ENCODE measurements at regions not wholly inside any gene's neighbourhood (a gene's known extent, or its start where the extent isn't known, plus 50 kb on each side); places are given as distances from the start of the nearest gene placed in this dataset.
A peak's percentile ranks its signal among the peaks of the same experiment; 100 is the strongest.
"Not testable (repeated sequence)": the region's sequence is repeated elsewhere in the genome, so short reads cannot be mapped to it uniquely, and the experiment has no call there.

GRCh38 chr21:35801391-35801790 lies 258.9 kb downstream of the SETD4 start:
- no peak for DNase-seq (ENCODE audit: low read depth in 2 of 2)

- DNase-seq (ENCODE audit: low read depth in 2 of 2), result not testable (repeated sequence)
Measured at GRCh38 chr21:35800796-35801385, 259.4 kb downstream of the SETD4 start.

- DNase-seq (ENCODE audit: low read depth in 2 of 2), result peak in 1 of 2 donors; percentile 50
Measured at GRCh38 chr21:35796844-35797243, 263.5 kb downstream of the SETD4 start.

- not testable (repeated sequence) for DNase-seq (ENCODE audit: low read depth in 2 of 2)
Measured at GRCh38 chr21:35794527-35794926, 265.8 kb downstream of the SETD4 start.

GRCh38 chr21:35792569-35793305 lies 267.6 kb downstream of the SETD4 start:
- DNase-seq (ENCODE audit: low read depth in 2 of 2), result no peak

- no peak for DNase-seq (ENCODE audit: low read depth in 2 of 2)
Measured at GRCh38 chr21:35791541-35792325, 268.6 kb downstream of the SETD4 start.

- DNase-seq (ENCODE audit: low read depth in 2 of 2), result no peak
Measured at GRCh38 chr21:35783721-35784120, 276.6 kb downstream of the SETD4 start.

- no peak for DNase-seq (ENCODE audit: low read depth in 2 of 2)
Measured at GRCh38 chr21:35782667-35783066, 277.7 kb downstream of the SETD4 start.

- DNase-seq (ENCODE audit: low read depth in 2 of 2), result no peak
Measured at GRCh38 chr21:35780983-35781382, 279.3 kb downstream of the SETD4 start.

- DNase-seq (ENCODE audit: low read depth in 2 of 2), result peak in 1 of 2 donors; percentile 34
Measured at GRCh38 chr21:35779690-35780570, 280.4 kb downstream of the SETD4 start.

GRCh38 chr21:35779167-35779566 lies 281.2 kb downstream of the SETD4 start:
- DNase-seq (ENCODE audit: low read depth in 2 of 2), result no peak

GRCh38 chr21:35777081-35777480 lies 283.2 kb downstream of the SETD4 start:
- DNase-seq (ENCODE audit: low read depth in 2 of 2), result no peak

- no peak for DNase-seq (ENCODE audit: low read depth in 2 of 2)
Measured at GRCh38 chr21:35775778-35776544, 284.4 kb downstream of the SETD4 start.

- DNase-seq (ENCODE audit: low read depth in 2 of 2), result no peak
Measured at GRCh38 chr21:35770101-35770945, 290.0 kb downstream of the SETD4 start.

GRCh38 chr21:35768187-35768586 lies 292.1 kb downstream of the SETD4 start:
- DNase-seq (ENCODE audit: low read depth in 2 of 2), result no peak

- DNase-seq (ENCODE audit: low read depth in 2 of 2), result no peak
Measured at GRCh38 chr21:35764586-35764985, 295.7 kb downstream of the SETD4 start.

GRCh38 chr21:35764077-35764476 lies 296.2 kb downstream of the SETD4 start:
- DNase-seq (ENCODE audit: low read depth in 2 of 2), result no peak

GRCh38 chr21:35754583-35754982 lies 305.7 kb downstream of the SETD4 start:
- DNase-seq (ENCODE audit: low read depth in 2 of 2), result no peak

- no peak for DNase-seq (ENCODE audit: low read depth in 2 of 2)
Measured at GRCh38 chr21:35753308-35753707, 307.0 kb downstream of the SETD4 start.

- no peak for DNase-seq (ENCODE audit: low read depth in 2 of 2)
Measured at GRCh38 chr21:35751171-35751570, 309.2 kb downstream of the SETD4 start.
